ENCODE measurements at regions not wholly inside any gene's neighbourhood (a gene's known extent, or its start where the extent isn't known, plus 50 kb on each side); places are given as distances from the start of the nearest gene placed in this dataset.

- no peak for DNase-seq
These were observed 52.5 kb upstream of the UNC5B start for GRCh38 chr10:71159892-71160291.

- no peak for DNase-seq
These were observed 50.9 kb upstream of the UNC5B start for GRCh38 chr10:71161425-71161824.

All from inflammatory macrophage (primary cell).